ENCODE measurements at regions not wholly inside any gene's neighbourhood (a gene's known extent, or its start where the extent isn't known, plus 50 kb on each side); places are given as distances from the start of the nearest gene placed in this dataset.

DNA sequence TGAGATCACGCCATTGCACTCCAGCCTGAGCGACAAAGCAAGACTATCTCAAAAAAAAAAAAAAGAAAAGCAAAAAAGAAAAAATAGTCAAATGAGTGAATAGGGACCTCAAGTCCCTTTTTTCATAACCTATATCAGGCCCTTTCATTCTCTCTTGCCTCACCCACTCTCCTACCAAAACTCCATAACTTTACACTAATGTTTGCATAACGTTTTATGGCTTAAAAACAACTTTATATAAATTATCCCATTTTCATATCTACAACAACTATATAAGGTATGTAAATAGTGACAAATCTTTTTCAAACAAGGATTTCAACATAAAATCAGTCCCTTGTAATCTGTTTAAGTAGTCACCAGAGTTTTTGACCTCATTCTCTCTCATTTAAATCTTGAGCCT, 56.9 kb upstream of the PIP5K1B start:
- 0 out of 7 replicates have a peak, but pooled peaks cover 0 to 2% (median 0%) of the 10 kb centered on the region in 4 experiments for H3K4me1 ChIP-seq (replicated peaks in 1 of 4; ENCODE audit: control insufficient read depth in 3 of 4, insufficient read depth in 4 of 4, low read length in 3 of 4)

More for the DNA sequence above, 56.9 kb upstream of the PIP5K1B start:
- H2BK20ac ChIP-seq (ENCODE audit: low read length) = no peak overlapping the region
- H3K79me1 ChIP-seq (ENCODE audit: low read depth, low read length) = no peaks in the 10 kb centered on the region
- no peaks in the 10 kb centered on the region for H3K9me3 ChIP-seq (ENCODE audit: insufficient read depth in 2 of 2, low read depth in 1 of 2, low read length in 1 of 2)
- no peaks in the 10 kb centered on the region for H3K23me2 ChIP-seq (ENCODE audit: low read depth, low read length)
- no peak overlapping the region for H2BK5ac ChIP-seq (ENCODE audit: low read depth, low read length)
- H2BK120ac ChIP-seq (replicated peaks; ENCODE audit: low read depth, low read length) = no peak overlapping the region
- H3K36me3 ChIP-seq (ENCODE audit: control insufficient read depth in 2 of 4, insufficient read depth in 4 of 4, low read length in 3 of 4) = no peaks in the 10 kb centered on the region
- no peaks in the 10 kb centered on the region for H4K20me1 ChIP-seq (replicated peaks in 1 of 2; ENCODE audit: control insufficient read depth in 1 of 2, insufficient read depth in 2 of 2, low read length in 2 of 2)
- H2AFZ ChIP-seq (ENCODE audit: low read length) = no peak overlapping the region
- no peak overlapping the region for H3K23ac ChIP-seq (ENCODE audit: insufficient read length)
- no peak overlapping the region for H3K4me2 ChIP-seq (ENCODE audit: insufficient read depth in 1 of 2, low read depth in 2 of 2, low read length in 2 of 2)
- H3K79me2 ChIP-seq (ENCODE audit: control insufficient read depth in 1 of 2, insufficient read depth in 2 of 2, low read length in 2 of 2) = no peaks in the 10 kb centered on the region
- no peak overlapping the region for H4K91ac ChIP-seq (replicated peaks; ENCODE audit: insufficient read length, low read length)
- H3K4me3 ChIP-seq (ENCODE audit: extremely low read depth in 1 of 4, insufficient read depth in 2 of 4, low read depth in 3 of 4, low read length in 4 of 4) = no peak overlapping the region
- no peak overlapping the region for H3K18ac ChIP-seq (ENCODE audit: extremely low read depth, low read length)
- H3K14ac ChIP-seq (ENCODE audit: insufficient read length) = no peak overlapping the region
- no peak overlapping the region for H3K27ac ChIP-seq (ENCODE audit: low read depth, low read length)
- TF ChIP-seq RXRA (IDR thresholded peaks at IDR 0.05; ENCODE audit: insufficient read depth, low read depth, low read length) (no peak), KDM4A (IDR thresholded peaks at IDR 0.05; ENCODE audit: low read depth, low read length, severe bottlenecking) (no peak)
- DNase-seq (ENCODE audit: low read depth in 1 of 2, low spot score in 2 of 2) = no peak
- no peak overlapping the region for H4K8ac ChIP-seq (ENCODE audit: extremely low read depth, insufficient read depth, low read length)
- H3K27me3 ChIP-seq (replicated peaks in 1 of 4; ENCODE audit: control insufficient read depth in 3 of 4, extremely low read depth in 1 of 4, insufficient read depth in 3 of 4, low read length in 3 of 4) = no peaks in the 10 kb centered on the region
- no peak overlapping the region for H2AK5ac ChIP-seq (ENCODE audit: low read depth, low read length)
- no peak for FAIRE-seq
- H2BK12ac ChIP-seq (ENCODE audit: low read depth, low read length) = no peak overlapping the region
- no peak overlapping the region for H3K9ac ChIP-seq (replicated peaks in 1 of 4; ENCODE audit: extremely low read depth in 1 of 4, low read depth in 3 of 4, low read length in 3 of 4)
- CTCF ChIA-PET (ENCODE audit: partially characterized antibody) = no interaction called here
- no peak overlapping the region for H3K56ac ChIP-seq (replicated peaks; ENCODE audit: insufficient read length, low read depth, low read length)
- POLR2A ChIA-PET (ENCODE audit: partially characterized antibody) = no interaction called here
- H4K5ac ChIP-seq (ENCODE audit: insufficient read length, low read depth, low read length) = no peak overlapping the region
- no peak overlapping the region for H3K4ac ChIP-seq (replicated peaks; ENCODE audit: insufficient read length, low read depth, low read length)
- 88 to 100% methylated on average over 1 to 3 of the region's 3 CpGs for WGBS, 2 experiments (ENCODE audit: extremely low coverage in 1 of 2, insufficient coverage in 1 of 2, insufficient read length in 1 of 2, insufficient replicate concordance in 2 of 2, low coverage in 1 of 2, low lambda C conversion rate in 2 of 2, missing lambda C conversion rate in 1 of 2)
- H2BK15ac ChIP-seq (ENCODE audit: low read length) = no peak overlapping the region
